ENCODE measurements at regions not wholly inside any gene's neighbourhood (a gene's known extent, or its start where the extent isn't known, plus 50 kb on each side); places are given as distances from the start of the nearest gene placed in this dataset.
"Not testable (repeated sequence)": the region's sequence is repeated elsewhere in the genome, so short reads cannot be mapped to it uniquely, and the experiment has no call there.

GRCh38 chr7:34552502-34552901 is 105.5 kb upstream of the NPSR1 start:
- no peaks in the 10 kb centered on the region for H3K36me3 Mint-ChIP-seq (ENCODE audit: insufficient read depth)
- H3K4me3 Mint-ChIP-seq: no peak overlapping the region
- DNase-seq: no peak
- H3K9me3 Mint-ChIP-seq: peaks cover 37% of the 10 kb centered on the region
- ATAC-seq: no peak
- no peaks in the 10 kb centered on the region for H3K4me1 Mint-ChIP-seq (ENCODE audit: low read depth)
- no peaks in the 10 kb centered on the region for H3K27me3 Mint-ChIP-seq (ENCODE audit: low read depth)

- no peak overlapping the region for H3K4me3 Mint-ChIP-seq
- DNase-seq: no peak
- no peaks in the 10 kb centered on the region for H3K27me3 Mint-ChIP-seq (ENCODE audit: low read depth)
- H3K4me1 Mint-ChIP-seq (ENCODE audit: low read depth): no peaks in the 10 kb centered on the region
- peaks cover 37% of the 10 kb centered on the region for H3K9me3 Mint-ChIP-seq
- no peaks in the 10 kb centered on the region for H3K36me3 Mint-ChIP-seq (ENCODE audit: insufficient read depth)
- no peak for ATAC-seq
Observed at GRCh38 chr7:34558022-34558421, 100.0 kb upstream of the NPSR1 start.

- Mint-ChIP-seq H3K36me3 (ENCODE audit: insufficient read depth) (no peaks in the 10 kb centered on the region), H3K27me3 (ENCODE audit: low read depth) (no peaks in the 10 kb centered on the region), H3K4me1 (ENCODE audit: low read depth) (no peaks in the 10 kb centered on the region), H3K4me3 (no peak overlapping the region), H3K9me3 (no peaks in the 10 kb centered on the region)
- DNase-seq (no peak), ATAC-seq (no peak)
Observed at GRCh38 chr7:34564091-34564490, 93.9 kb upstream of the NPSR1 start.

GRCh38 chr7:34567906-34568305 is 90.1 kb upstream of the NPSR1 start:
- no peak for DNase-seq
- H3K4me1 Mint-ChIP-seq (ENCODE audit: low read depth): no peaks in the 10 kb centered on the region
- no peaks in the 10 kb centered on the region for H3K36me3 Mint-ChIP-seq (ENCODE audit: insufficient read depth)
- no peaks in the 10 kb centered on the region for H3K27me3 Mint-ChIP-seq (ENCODE audit: low read depth)
- H3K4me3 Mint-ChIP-seq: no peak overlapping the region
- no peaks in the 10 kb centered on the region for H3K9me3 Mint-ChIP-seq
- no peak for ATAC-seq

GRCh38 chr7:34569975-34570699 is 87.9 kb upstream of the NPSR1 start:
- no peaks in the 10 kb centered on the region for H3K4me1 Mint-ChIP-seq (ENCODE audit: low read depth)
- H3K9me3 Mint-ChIP-seq: peaks cover 1% of the 10 kb centered on the region
- DNase-seq: no peak
- H3K27me3 Mint-ChIP-seq (ENCODE audit: low read depth): no peaks in the 10 kb centered on the region
- no peak for ATAC-seq
- no peak overlapping the region for H3K4me3 Mint-ChIP-seq
- no peaks in the 10 kb centered on the region for H3K36me3 Mint-ChIP-seq (ENCODE audit: insufficient read depth)

- H3K27me3 Mint-ChIP-seq (ENCODE audit: low read depth): peaks cover 4% of the 10 kb centered on the region
- H3K36me3 Mint-ChIP-seq (ENCODE audit: insufficient read depth): no peaks in the 10 kb centered on the region
- ATAC-seq (no peak), DNase-seq (no peak)
- H3K9me3 Mint-ChIP-seq: peaks cover 12% of the 10 kb centered on the region
- H3K4me1 Mint-ChIP-seq (ENCODE audit: low read depth): no peaks in the 10 kb centered on the region
- H3K4me3 Mint-ChIP-seq: no peak overlapping the region
Observed at GRCh38 chr7:34575006-34575405, 83.0 kb upstream of the NPSR1 start.

GRCh38 chr7:34577934-34578333 is 80.1 kb upstream of the NPSR1 start:
- not testable (repeated sequence) for H3K4me3 Mint-ChIP-seq; H3K27me3 Mint-ChIP-seq (ENCODE audit: low read depth); H3K36me3 Mint-ChIP-seq (ENCODE audit: insufficient read depth); H3K4me1 Mint-ChIP-seq (ENCODE audit: low read depth); DNase-seq; ATAC-seq
- H3K9me3 Mint-ChIP-seq: peaks cover 12% of the 10 kb centered on the region

- peaks cover 12% of the 10 kb centered on the region for H3K9me3 Mint-ChIP-seq
- H3K27me3 Mint-ChIP-seq (ENCODE audit: low read depth); H3K4me3 Mint-ChIP-seq; H3K4me1 Mint-ChIP-seq (ENCODE audit: low read depth); H3K36me3 Mint-ChIP-seq (ENCODE audit: insufficient read depth); DNase-seq; ATAC-seq: not testable (repeated sequence)
Observed at GRCh38 chr7:34581698-34582097, 76.3 kb upstream of the NPSR1 start.

- DNase-seq (no peak), ATAC-seq (no peak)
- Mint-ChIP-seq H3K36me3 (ENCODE audit: insufficient read depth) (no peaks in the 10 kb centered on the region), H3K4me3 (no peak overlapping the region), H3K27me3 (ENCODE audit: low read depth) (no peaks in the 10 kb centered on the region), H3K9me3 (peaks cover 6% of the 10 kb centered on the region), H3K4me1 (ENCODE audit: low read depth) (no peaks in the 10 kb centered on the region)
Observed at GRCh38 chr7:34584526-34584925, 73.5 kb upstream of the NPSR1 start.

- H3K36me3 Mint-ChIP-seq (ENCODE audit: insufficient read depth): no peaks in the 10 kb centered on the region
- no peak for DNase-seq
- ATAC-seq: no peak
- H3K9me3 Mint-ChIP-seq: peaks cover 5% of the 10 kb centered on the region
- H3K4me3 Mint-ChIP-seq: no peak overlapping the region
- peaks cover 2% of the 10 kb centered on the region for H3K27me3 Mint-ChIP-seq (ENCODE audit: low read depth)
- no peaks in the 10 kb centered on the region for H3K4me1 Mint-ChIP-seq (ENCODE audit: low read depth)
Observed at GRCh38 chr7:34596887-34597286, 61.1 kb upstream of the NPSR1 start.

GRCh38 chr7:34603711-34604444 is 54.1 kb upstream of the NPSR1 start:
- Mint-ChIP-seq H3K9me3 (peaks cover 4% of the 10 kb centered on the region), H3K27me3 (ENCODE audit: low read depth) (no peaks in the 10 kb centered on the region), H3K4me1 (ENCODE audit: low read depth) (no peaks in the 10 kb centered on the region), H3K36me3 (ENCODE audit: insufficient read depth) (no peaks in the 10 kb centered on the region), H3K4me3 (no peak overlapping the region)
- no peak for ATAC-seq
- no peak for DNase-seq
